Memory B cell (primary cell): ENCODE measurements at regions not wholly inside any gene's neighbourhood (a gene's known extent, or its start where the extent isn't known, plus 50 kb on each side); places are given as distances from the start of the nearest gene placed in this dataset.

Experiments
- ATAC-seq: fragments of 150-1000 bp; cut with Tn5 transposase; 2 replicates; pipeline ENCODE4 v1.10.0; 2021; ENCODE audit warnings: low read depth, mild to moderate bottlenecking, moderate library complexity
- DNase-seq, 2 donors: peaks; one replicate each; pipeline ENCODE4 v3.0.0; 2022; ENCODE audit warnings: low spot score in 2 of 2
- H3K27ac Mint-ChIP-seq: one replicate; pipeline ENCODE4 v1.8.0; 2022; ENCODE audit warnings: mild to moderate bottlenecking, moderate library complexity, mixed read lengths
- H3K27me3 Mint-ChIP-seq: one replicate; pipeline ENCODE4 v1.8.0; 2022; ENCODE audit warnings: mixed read lengths
- H3K36me3 Mint-ChIP-seq: one replicate; pipeline ENCODE4 v1.8.0; 2022; ENCODE audit warnings: mild to moderate bottlenecking, mixed read lengths
- H3K4me1 Mint-ChIP-seq: one replicate; pipeline ENCODE4 v1.8.0; 2022; ENCODE audit warnings: mixed read lengths
- H3K4me3 Mint-ChIP-seq: one replicate; pipeline ENCODE4 v1.8.0; 2022; ENCODE audit warnings: mild to moderate bottlenecking, moderate library complexity, mixed read lengths
- H3K9me3 Mint-ChIP-seq: one replicate; pipeline ENCODE4 v1.8.0; 2022; ENCODE audit warnings: mixed read lengths

GRCh38 chr12:11967376-11968047 lies 103.2 kb upstream of the BCL2L14 start:
- peaks cover 2% of the 10 kb centered on the region for H3K27me3 Mint-ChIP-seq

DNA sequence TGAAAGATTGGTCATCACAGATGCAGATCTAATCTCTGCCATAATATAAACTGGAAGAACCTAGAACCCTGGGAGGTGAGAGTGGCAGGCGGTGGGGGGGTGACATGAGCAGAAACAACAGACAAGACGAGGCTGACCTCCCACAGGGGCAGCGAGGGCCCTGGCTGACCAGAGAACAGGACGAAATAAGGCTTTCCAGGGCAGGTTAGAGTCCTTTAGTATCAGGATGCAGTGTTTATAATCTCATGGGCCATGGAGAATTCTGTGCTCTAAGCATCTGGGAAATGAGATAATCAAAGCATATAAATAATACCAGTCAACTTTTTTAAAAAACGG lies 102.7 kb upstream of the BCL2L14 start:
- Mint-ChIP-seq H3K9me3 (peaks cover 2% of the 10 kb centered on the region), H3K4me1 (no peaks in the 10 kb centered on the region), H3K27me3 (peaks cover 2% of the 10 kb centered on the region), H3K27ac (no peak overlapping the region), H3K4me3 (no peak overlapping the region), H3K36me3 (peaks cover 3% of the 10 kb centered on the region)
- ATAC-seq (no peak), DNase-seq (no peak)

More at GRCh38 chr12:11967376-11968047, 103.2 kb upstream of the BCL2L14 start:
- Mint-ChIP-seq H3K4me1 (no peaks in the 10 kb centered on the region), H3K36me3 (peaks cover 3% of the 10 kb centered on the region), H3K4me3 (no peak overlapping the region), H3K9me3 (peaks cover 2% of the 10 kb centered on the region), H3K27ac (no peak overlapping the region)
- no peak for ATAC-seq
- DNase-seq, result no peak

- peaks cover 2% of the 10 kb centered on the region for H3K27me3 Mint-ChIP-seq
Observed at GRCh38 chr12:11968516-11968915, 102.2 kb upstream of the BCL2L14 start.

GRCh38 chr12:11969437-11970154 lies 101.1 kb upstream of the BCL2L14 start:
- Mint-ChIP-seq H3K9me3 (peaks cover 2% of the 10 kb centered on the region), H3K27me3 (peaks cover 2% of the 10 kb centered on the region), H3K36me3 (peaks cover 3% of the 10 kb centered on the region), H3K27ac (no peak overlapping the region), H3K4me1 (no peaks in the 10 kb centered on the region), H3K4me3 (no peak overlapping the region)
- DNase-seq (no peak), ATAC-seq (no peak)

More at GRCh38 chr12:11968516-11968915, 102.2 kb upstream of the BCL2L14 start:
- H3K36me3 Mint-ChIP-seq, result peaks cover 3% of the 10 kb centered on the region
- peaks cover 2% of the 10 kb centered on the region for H3K9me3 Mint-ChIP-seq
- DNase-seq (no peak), ATAC-seq (no peak)
- no peak overlapping the region for H3K4me3 Mint-ChIP-seq
- no peaks in the 10 kb centered on the region for H3K4me1 Mint-ChIP-seq
- H3K27ac Mint-ChIP-seq, result no peak overlapping the region

DNA sequence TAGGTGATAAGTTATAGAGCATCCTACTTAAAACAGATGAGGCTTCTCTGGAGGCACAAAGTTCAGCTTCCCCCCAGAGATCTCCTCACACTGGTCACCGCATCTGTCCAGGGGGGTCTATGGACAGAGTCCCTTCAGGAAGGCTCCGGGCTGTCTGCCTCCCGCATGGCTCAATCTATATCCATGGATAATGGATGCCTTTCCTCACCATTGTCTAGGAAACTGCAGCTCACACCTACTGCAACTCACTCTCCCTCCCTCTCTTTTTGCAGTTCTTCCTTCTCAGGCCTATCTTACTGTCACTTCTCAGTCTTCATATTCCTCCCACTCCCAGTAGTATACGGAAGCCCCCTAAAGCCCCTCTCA lies 100.6 kb upstream of the BCL2L14 start:
- peaks cover 2% of the 10 kb centered on the region for H3K27me3 Mint-ChIP-seq
- H3K9me3 Mint-ChIP-seq, result no peaks in the 10 kb centered on the region
- ATAC-seq (no peak), DNase-seq (no peak)
- H3K4me1 Mint-ChIP-seq, result no peaks in the 10 kb centered on the region
- no peak overlapping the region for H3K27ac Mint-ChIP-seq
- H3K36me3 Mint-ChIP-seq, result no peaks in the 10 kb centered on the region
- no peak overlapping the region for H3K4me3 Mint-ChIP-seq

DNA sequence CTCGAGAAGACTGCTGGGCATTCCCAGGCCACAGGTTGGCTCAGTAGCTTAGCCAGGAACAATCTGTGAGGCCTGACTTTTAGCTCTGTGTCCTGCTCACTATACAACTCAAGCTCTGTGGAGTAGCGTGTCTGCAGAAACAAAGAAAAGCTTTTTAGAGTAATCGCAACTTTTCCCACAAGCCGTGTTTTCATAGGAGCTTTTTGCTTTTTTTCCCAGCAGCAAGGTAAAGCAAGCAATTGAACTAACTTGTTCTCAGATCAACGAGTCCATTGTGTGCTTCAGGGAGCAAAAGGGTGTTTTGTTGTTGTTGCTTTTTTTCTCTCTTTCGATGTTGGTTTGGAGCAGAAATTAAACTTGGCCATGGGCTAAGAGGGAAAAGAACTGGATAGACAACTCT lies 97.3 kb upstream of the BCL2L14 start:
- no peak overlapping the region for H3K4me3 Mint-ChIP-seq
- H3K9me3 Mint-ChIP-seq, result no peaks in the 10 kb centered on the region
- no peaks in the 10 kb centered on the region for H3K36me3 Mint-ChIP-seq
- H3K27ac Mint-ChIP-seq, result no peak overlapping the region
- peaks cover 2% of the 10 kb centered on the region for H3K4me1 Mint-ChIP-seq
- peaks cover 2% of the 10 kb centered on the region for H3K27me3 Mint-ChIP-seq
- DNase-seq (no peak), ATAC-seq (no peak)

GRCh38 chr12:11976005-11976404 lies 94.7 kb upstream of the BCL2L14 start:
- ATAC-seq, result no peak
- no peaks in the 10 kb centered on the region for H3K9me3 Mint-ChIP-seq
- no peaks in the 10 kb centered on the region for H3K27me3 Mint-ChIP-seq
- no peak overlapping the region for H3K4me3 Mint-ChIP-seq
- peaks cover 8% of the 10 kb centered on the region for H3K4me1 Mint-ChIP-seq
- no peak for DNase-seq
- no peaks in the 10 kb centered on the region for H3K36me3 Mint-ChIP-seq
- no peak overlapping the region for H3K27ac Mint-ChIP-seq

DNA sequence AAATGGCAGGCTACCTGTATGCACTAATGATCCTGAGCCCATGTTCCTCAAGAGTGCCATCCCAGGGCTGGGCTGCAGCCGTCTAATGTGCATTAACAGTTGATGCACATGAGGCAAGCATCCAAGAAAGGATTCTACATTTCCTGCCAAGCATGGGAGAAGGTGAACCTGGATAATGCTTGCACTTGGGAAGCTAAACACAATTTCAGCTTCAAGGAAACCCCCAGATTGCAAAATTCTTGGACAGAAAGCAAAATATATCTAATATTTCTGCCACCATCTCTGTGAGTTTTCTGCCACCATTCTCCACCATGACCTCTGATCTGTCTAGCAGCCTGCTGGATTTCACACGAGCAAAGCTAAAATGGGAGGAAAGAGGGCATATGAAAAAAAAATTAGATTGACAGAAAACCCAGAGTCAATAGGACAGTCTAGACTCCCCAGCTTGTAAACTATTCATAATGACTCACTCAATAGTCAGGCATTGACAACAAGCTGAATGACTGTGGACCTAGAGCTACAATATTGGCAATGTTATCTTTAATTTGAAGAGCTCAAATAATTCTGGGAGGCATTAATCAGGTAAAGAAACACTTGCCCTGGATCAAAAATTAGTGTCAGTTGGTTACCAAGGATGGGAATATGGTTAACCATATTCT lies 91.9 kb upstream of the BCL2L14 start:
- no peaks in the 10 kb centered on the region for H3K36me3 Mint-ChIP-seq
- DNase-seq (no peak), ATAC-seq (no peak)
- no peak overlapping the region for H3K27ac Mint-ChIP-seq
- peaks cover 13% of the 10 kb centered on the region for H3K4me1 Mint-ChIP-seq
- H3K27me3 Mint-ChIP-seq, result no peaks in the 10 kb centered on the region
- no peak overlapping the region for H3K4me3 Mint-ChIP-seq
- H3K9me3 Mint-ChIP-seq, result no peaks in the 10 kb centered on the region

- no peak for ATAC-seq
- no peak for DNase-seq
- Mint-ChIP-seq H3K4me1 (peaks cover 13% of the 10 kb centered on the region), H3K36me3 (no peaks in the 10 kb centered on the region), H3K4me3 (no peak overlapping the region), H3K27ac (no peak overlapping the region), H3K9me3 (no peaks in the 10 kb centered on the region), H3K27me3 (no peaks in the 10 kb centered on the region)
Observed at GRCh38 chr12:11980115-11980514, 90.6 kb upstream of the BCL2L14 start.

- no peaks in the 10 kb centered on the region for H3K9me3 Mint-ChIP-seq
- peaks cover 13% of the 10 kb centered on the region for H3K4me1 Mint-ChIP-seq
- H3K36me3 Mint-ChIP-seq, result no peaks in the 10 kb centered on the region
- ATAC-seq (peak; percentile 87), DNase-seq (no peak)
- H3K27me3 Mint-ChIP-seq, result no peaks in the 10 kb centered on the region
- H3K27ac Mint-ChIP-seq, result no peak overlapping the region
- H3K4me3 Mint-ChIP-seq, result no peak overlapping the region
Observed at GRCh38 chr12:11981121-11981733, 89.5 kb upstream of the BCL2L14 start.

DNA sequence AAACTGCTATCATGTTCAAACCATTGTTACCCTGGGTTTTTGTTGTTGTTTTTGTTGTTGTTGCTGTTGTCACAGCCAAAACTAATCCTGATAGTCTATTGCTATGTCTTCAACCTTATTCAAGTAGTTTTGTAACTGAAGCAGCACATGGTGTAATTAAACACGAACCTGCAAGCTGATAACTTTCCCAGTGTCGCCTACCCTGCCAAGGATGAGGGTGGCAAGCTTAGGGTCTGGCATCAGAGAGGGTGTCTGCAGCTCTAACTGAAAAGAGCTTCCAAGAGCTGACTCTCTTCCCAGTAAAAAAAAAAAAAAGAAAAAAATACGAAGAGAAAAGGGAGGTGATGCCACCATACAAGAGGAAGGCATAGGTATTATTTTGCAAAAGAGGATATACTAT lies 86.3 kb upstream of the BCL2L14 start:
- DNase-seq (no peak), ATAC-seq (no peak)
- Mint-ChIP-seq H3K4me3 (no peak overlapping the region), H3K27ac (no peak overlapping the region), H3K27me3 (no peaks in the 10 kb centered on the region), H3K36me3 (no peaks in the 10 kb centered on the region), H3K4me1 (peaks cover 11% of the 10 kb centered on the region), H3K9me3 (peaks cover 1% of the 10 kb centered on the region)

- H3K27me3 Mint-ChIP-seq, result no peaks in the 10 kb centered on the region
- no peak overlapping the region for H3K27ac Mint-ChIP-seq
- H3K4me1 Mint-ChIP-seq, result peaks cover 3% of the 10 kb centered on the region
- DNase-seq (no peak), ATAC-seq (no peak)
- no peaks in the 10 kb centered on the region for H3K36me3 Mint-ChIP-seq
- peaks cover 1% of the 10 kb centered on the region for H3K9me3 Mint-ChIP-seq
- H3K4me3 Mint-ChIP-seq, result no peak overlapping the region
Observed at GRCh38 chr12:11986165-11986564, 84.6 kb upstream of the BCL2L14 start.

DNA sequence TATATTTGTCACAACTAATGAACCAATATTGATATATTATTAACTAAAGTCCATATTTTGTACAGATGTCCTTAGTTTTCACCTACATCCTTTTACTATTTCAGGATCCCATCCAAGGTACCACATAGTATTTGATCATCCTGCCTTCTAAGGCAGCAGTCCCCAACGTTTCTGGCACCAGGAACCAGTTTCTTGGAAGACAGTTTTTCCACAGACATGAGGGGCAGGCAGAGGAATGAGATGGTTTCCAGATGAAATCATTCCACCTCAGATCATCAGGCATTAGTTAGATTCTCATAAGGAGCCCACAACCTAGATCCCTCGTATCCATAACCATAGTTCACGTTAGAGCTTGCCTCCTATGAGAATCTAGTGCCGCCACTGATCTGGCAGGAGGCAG lies 82.8 kb upstream of the BCL2L14 start:
- DNase-seq (no peak), ATAC-seq (no peak)
- Mint-ChIP-seq H3K4me3 (no peak overlapping the region), H3K36me3 (peaks cover 3% of the 10 kb centered on the region), H3K9me3 (peaks cover 5% of the 10 kb centered on the region), H3K27me3 (no peaks in the 10 kb centered on the region), H3K27ac (no peak overlapping the region), H3K4me1 (no peaks in the 10 kb centered on the region)

- Mint-ChIP-seq H3K4me1 (no peaks in the 10 kb centered on the region), H3K27ac (no peak overlapping the region), H3K4me3 (no peak overlapping the region), H3K27me3 (no peaks in the 10 kb centered on the region), H3K9me3 (peaks cover 5% of the 10 kb centered on the region), H3K36me3 (peaks cover 3% of the 10 kb centered on the region)
- ATAC-seq (no peak), DNase-seq (no peak)
Observed at GRCh38 chr12:11991604-11992003, 79.1 kb upstream of the BCL2L14 start.
